Progenitor cell of endocrine pancreas (in vitro differentiated cells): ENCODE measurements at regions not wholly inside any gene's neighbourhood (a gene's known extent, or its start where the extent isn't known, plus 50 kb on each side); places are given as distances from the start of the nearest gene placed in this dataset.

Source experiments
- DNase-seq: peaks from one replicate; pipeline ENCODE4 v3.0.0; 2021; ENCODE audit warnings: low spot score; ENCODE audit not compliant: unreplicated experiment
- H3K27ac Mint-ChIP-seq: 2 replicates; pipeline ENCODE4 v1.8.0; 2021; ENCODE audit warnings: mild to moderate bottlenecking, moderate library complexity, mixed read lengths
- H3K27me3 Mint-ChIP-seq: 2 replicates; pipeline ENCODE4 v1.8.0; 2021; ENCODE audit warnings: mixed read lengths
- H3K36me3 Mint-ChIP-seq: 2 replicates; pipeline ENCODE4 v1.8.0; 2022; ENCODE audit warnings: mixed read lengths; ENCODE audit not compliant: insufficient read depth
- H3K4me1 Mint-ChIP-seq: 2 replicates; pipeline ENCODE4 v1.8.0; 2021; ENCODE audit warnings: low read depth, mixed read lengths
- H3K4me3 Mint-ChIP-seq: 2 replicates; pipeline ENCODE4 v1.8.0; 2021; ENCODE audit warnings: low read depth, mild to moderate bottlenecking, moderate library complexity, mixed read lengths
- H3K9me3 Mint-ChIP-seq: 2 replicates; pipeline ENCODE4 v1.8.0; 2021; ENCODE audit warnings: low read depth, mixed read lengths
- CTCF ChIP-seq: fragments of 200-600 bp; sonication (generic); IDR thresholded peaks from one replicate; pipeline ENCODE4 v1.5.0; 2021; ENCODE audit warnings: antibody characterized with exemption, mild to moderate bottlenecking; ENCODE audit not compliant: unreplicated experiment

DNA sequence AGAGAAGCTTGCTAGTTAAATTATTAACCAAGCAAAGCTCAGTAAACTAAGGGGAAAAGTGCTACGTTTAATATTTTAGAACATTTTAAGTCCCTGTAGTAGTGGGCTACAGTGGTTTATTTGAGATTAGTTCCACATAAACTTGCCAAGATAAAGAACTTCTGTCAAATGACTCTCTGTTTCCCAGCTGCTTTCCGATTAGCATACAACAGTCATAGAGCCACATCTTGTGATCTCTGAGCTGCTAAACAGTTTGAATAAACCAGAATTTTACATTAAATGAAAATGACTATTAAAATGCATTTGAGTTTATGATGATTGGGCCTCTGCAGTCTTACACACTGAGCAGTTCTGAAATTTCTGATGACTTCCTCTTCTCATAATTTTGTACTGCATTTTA, 568.5 kb downstream of the IQCM start:
- no peak for DNase-seq
- Mint-ChIP-seq H3K27me3 (no peaks in the 10 kb centered on the region), H3K4me3 (no peak overlapping the region), H3K36me3 (no peaks in the 10 kb centered on the region), H3K9me3 (no peaks in the 10 kb centered on the region), H3K4me1 (peaks cover 1% of the 10 kb centered on the region), H3K27ac (no peak overlapping the region)
- TF ChIP-seq CTCF: no peak

- Mint-ChIP-seq H3K27ac (no peak overlapping the region), H3K4me3 (no peak overlapping the region), H3K9me3 (no peaks in the 10 kb centered on the region), H3K27me3 (no peaks in the 10 kb centered on the region), H3K36me3 (no peaks in the 10 kb centered on the region), H3K4me1 (peaks cover 1% of the 10 kb centered on the region)
- DNase-seq: no peak
- TF ChIP-seq CTCF: no peak
Measured at GRCh38 chr4:149245333-149245732, 570.3 kb downstream of the IQCM start.

GRCh38 chr4:149238097-149238496, 577.5 kb downstream of the IQCM start:
- Mint-ChIP-seq H3K36me3 (no peaks in the 10 kb centered on the region), H3K4me1 (no peaks in the 10 kb centered on the region), H3K9me3 (no peaks in the 10 kb centered on the region), H3K27ac (no peak overlapping the region), H3K27me3 (no peaks in the 10 kb centered on the region), H3K4me3 (no peak overlapping the region)
- no peak for TF ChIP-seq CTCF
- DNase-seq: no peak

DNA sequence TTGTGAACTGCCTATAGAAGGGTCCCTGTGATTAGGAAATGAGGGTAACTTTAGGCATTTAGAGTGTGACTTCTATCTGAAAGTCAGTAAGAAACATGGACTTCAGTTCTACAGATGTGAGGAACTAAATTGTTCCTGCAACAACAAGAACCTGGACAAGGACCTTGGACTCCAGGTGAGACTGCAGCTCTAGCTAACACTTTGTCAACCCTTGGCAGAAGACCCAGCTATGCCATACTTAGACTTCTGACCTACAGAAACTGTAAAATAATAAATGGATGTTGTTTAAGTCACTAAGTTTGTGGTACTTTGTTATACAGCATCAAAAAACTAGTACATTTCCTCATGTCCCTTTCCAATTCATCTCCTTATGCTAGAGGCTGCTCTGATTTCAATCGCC, 580.8 kb downstream of the IQCM start:
- TF ChIP-seq CTCF: no peak
- no peak for DNase-seq
- no peaks in the 10 kb centered on the region for H3K36me3 Mint-ChIP-seq
- H3K4me3 Mint-ChIP-seq: no peak overlapping the region
- no peaks in the 10 kb centered on the region for H3K27me3 Mint-ChIP-seq
- no peak overlapping the region for H3K27ac Mint-ChIP-seq
- H3K4me1 Mint-ChIP-seq: no peaks in the 10 kb centered on the region
- no peaks in the 10 kb centered on the region for H3K9me3 Mint-ChIP-seq

DNA sequence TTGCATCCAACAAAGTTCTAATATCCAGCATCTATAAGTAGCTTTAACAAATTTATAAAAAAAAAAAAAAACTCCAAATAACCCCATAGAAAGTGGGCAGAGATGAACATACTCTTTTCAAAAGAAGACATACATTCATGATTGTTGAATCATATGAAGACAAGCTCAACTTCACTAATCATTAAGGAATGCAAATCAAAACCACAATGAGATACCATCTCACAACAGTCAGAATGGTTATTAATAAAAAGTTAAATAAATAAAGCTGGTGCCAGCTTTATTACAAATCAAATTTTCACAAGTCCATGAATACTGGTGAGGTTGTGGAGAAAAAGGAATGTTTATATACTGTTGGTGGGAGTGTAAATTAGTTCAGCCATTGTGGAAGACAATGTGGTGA, 592.0 kb downstream of the IQCM start:
- Mint-ChIP-seq H3K4me1 (peaks cover 3% of the 10 kb centered on the region), H3K27me3 (no peaks in the 10 kb centered on the region), H3K9me3 (peaks cover 30% of the 10 kb centered on the region), H3K36me3 (no peaks in the 10 kb centered on the region), H3K4me3 (no peak overlapping the region), H3K27ac (no peak overlapping the region)
- TF ChIP-seq CTCF: no peak
- DNase-seq: no peak
